Small intestine (tissue), 7 donors: ENCODE measurements at regions not wholly inside any gene's neighbourhood (a gene's known extent, or its start where the extent isn't known, plus 50 kb on each side); places are given as distances from the start of the nearest gene placed in this dataset.

Source experiments
- DNase-seq, 2 donors: peaks; one replicate each; pipeline versions ENCODE4 v3.0.0 to v3.0.0-alpha.2; 2013
- FAIRE-seq: peaks from 2 replicates; lab custom pipeline; 2012; peaks lifted over from hg19 to GRCh38; lab: Jason Lieb, UNC
- H3K27ac ChIP-seq, 3 donors: one replicate each; pipeline ENCODE4 v1.5.1; 2013; ENCODE audit warnings: low read length in 2 of 3, mild to moderate bottlenecking in 2 of 3, control low read depth in 1 of 3, inconsistent platforms in 1 of 3, low read depth in 1 of 3, moderate library complexity in 1 of 3
- H3K27me3 ChIP-seq, 3 donors: one replicate each; pipeline ENCODE4 v1.6.1; 2013; ENCODE audit warnings: low read length in 3 of 3, inconsistent platforms in 1 of 3; ENCODE audit not compliant: control insufficient read depth in 3 of 3, insufficient read depth in 3 of 3
- H3K36me3 ChIP-seq, 3 donors: one replicate each; pipeline ENCODE4 v1.6.1; 2013; ENCODE audit warnings: low read length in 3 of 3, inconsistent platforms in 1 of 3, low read depth in 1 of 3, mild to moderate bottlenecking in 1 of 3, moderate library complexity in 1 of 3; ENCODE audit not compliant: control insufficient read depth in 3 of 3, insufficient read depth in 2 of 3
- H3K4me1 ChIP-seq, 3 donors: one replicate each; pipeline ENCODE4 v1.6.1; 2013; ENCODE audit warnings: low read length in 2 of 3, inconsistent platforms in 1 of 3, low read depth in 1 of 3, mild to moderate bottlenecking in 1 of 3, moderate library complexity in 1 of 3; ENCODE audit not compliant: control insufficient read depth in 3 of 3, insufficient read depth in 2 of 3
- H3K4me3 ChIP-seq, 3 donors: one replicate each; pipeline ENCODE4 v1.5.1; 2013; ENCODE audit warnings: low read length in 3 of 3, control low read depth in 1 of 3, inconsistent platforms in 1 of 3, low read depth in 1 of 3, mild to moderate bottlenecking in 1 of 3, moderate library complexity in 1 of 3
- H3K9me3 ChIP-seq, 2 donors: one replicate each; pipeline ENCODE4 v1.6.1; 2013; ENCODE audit warnings: low read depth in 1 of 2, low read length in 1 of 2; ENCODE audit not compliant: control insufficient read depth in 2 of 2, insufficient read depth in 1 of 2
- WGBS, 3 donors: extraction: QIAGEN DNeasy Blood & Tissue Kit; methylation state at CpG; one replicate each; pipeline ENCODE4 v1.1.7; 2013; 5-methylcytosine and 5-hydroxymethylcytosine counted together
- donor health status: healthy with polysubstance abuse.
- donor health status: control.
- donor health status: control.
- donor health status: Bipolar disorder and iron deficiency.
- donor health status: healthy.

- Histone ChIP-seq H3K36me3 (no peaks in the 10 kb centered on the region), H3K27ac (no peak overlapping the region), H3K9me3 (no peaks in the 10 kb centered on the region), H3K27me3 (peaks cover 0 to 2% (median 0%) of the 10 kb centered on the region in 3 donors), H3K4me1 (no peaks in the 10 kb centered on the region), H3K4me3 (no peak overlapping the region)
- FAIRE-seq = no peak
- DNase-seq = peak; percentile 21 to 39
- 33 to 65% (median 45%) methylated on average over 7 of the region's 7 CpGs for WGBS, 3 donors
Observed at GRCh38 chr11:115939731-115940421, 435.7 kb upstream of the CADM1 start.

GRCh38 chr11:115939104-115939730 lies 435.0 kb upstream of the CADM1 start:
- Histone ChIP-seq H3K4me1 (no peaks in the 10 kb centered on the region), H3K27ac (no peak overlapping the region), H3K27me3 (peaks cover 0 to 2% (median 0%) of the 10 kb centered on the region in 3 donors), H3K36me3 (no peaks in the 10 kb centered on the region), H3K9me3 (no peaks in the 10 kb centered on the region), H3K4me3 (no peak overlapping the region)
- WGBS, 3 donors = 16 to 40% (median 28%) methylated on average over 6 of the region's 6 CpGs
- no peak for DNase-seq
- FAIRE-seq = no peak

GRCh38 chr11:115933564-115933963 lies 429.3 kb upstream of the CADM1 start:
- Histone ChIP-seq H3K4me3 (no peak overlapping the region), H3K36me3 (no peaks in the 10 kb centered on the region), H3K4me1 (no peaks in the 10 kb centered on the region), H3K27me3 (no peaks in the 10 kb centered on the region), H3K9me3 (no peaks in the 10 kb centered on the region), H3K27ac (no peak overlapping the region)
- 85 to 92% (median 92%) methylated on average over 4 of the region's 4 CpGs for WGBS, 3 donors
- DNase-seq = no peak
- no peak for FAIRE-seq

GRCh38 chr11:115931548-115932083 lies 427.4 kb upstream of the CADM1 start:
- no peak for DNase-seq
- Histone ChIP-seq H3K27me3 (no peaks in the 10 kb centered on the region), H3K9me3 (no peaks in the 10 kb centered on the region), H3K4me3 (no peak overlapping the region), H3K4me1 (no peaks in the 10 kb centered on the region), H3K27ac (no peak overlapping the region), H3K36me3 (no peaks in the 10 kb centered on the region)
- no peak for FAIRE-seq
- 68 to 93% (median 90%) methylated on average over 1 of the region's 1 CpG for WGBS, 3 donors

GRCh38 chr11:115930886-115931547 lies 426.8 kb upstream of the CADM1 start:
- Histone ChIP-seq H3K27me3 (no peaks in the 10 kb centered on the region), H3K4me3 (no peak overlapping the region), H3K27ac (no peak overlapping the region), H3K36me3 (no peaks in the 10 kb centered on the region), H3K4me1 (no peaks in the 10 kb centered on the region), H3K9me3 (no peaks in the 10 kb centered on the region)
- DNase-seq = no peak
- WGBS, 3 donors = 60 to 78% (median 63%) methylated on average over 3 of the region's 3 CpGs
- no peak for FAIRE-seq

- DNase-seq (no peak), FAIRE-seq (no peak)
- H3K36me3 ChIP-seq = no peaks in the 10 kb centered on the region
- H3K9me3 ChIP-seq = no peaks in the 10 kb centered on the region
- H3K27ac ChIP-seq = no peak overlapping the region
- 50 to 66% (median 52%) methylated on average over 2 of the region's 2 CpGs for WGBS, 3 donors
- H3K4me1 ChIP-seq = no peaks in the 10 kb centered on the region
- no peak overlapping the region for H3K4me3 ChIP-seq
- H3K27me3 ChIP-seq = no peaks in the 10 kb centered on the region
Observed at GRCh38 chr11:115930291-115930690, 426.1 kb upstream of the CADM1 start.

- FAIRE-seq (no peak), DNase-seq (no peak)
- H3K27me3 ChIP-seq = no peaks in the 10 kb centered on the region
- no peaks in the 10 kb centered on the region for H3K9me3 ChIP-seq
- no peak overlapping the region for H3K4me3 ChIP-seq
- H3K27ac ChIP-seq = no peak overlapping the region
- no peaks in the 10 kb centered on the region for H3K4me1 ChIP-seq
- no peaks in the 10 kb centered on the region for H3K36me3 ChIP-seq
- WGBS, 3 donors = 75 to 84% (median 77%) methylated on average over 6 of the region's 6 CpGs
Observed at GRCh38 chr11:115929618-115930129, 425.5 kb upstream of the CADM1 start.

GRCh38 chr11:115928811-115929210 lies 424.6 kb upstream of the CADM1 start:
- Histone ChIP-seq H3K27me3 (no peaks in the 10 kb centered on the region), H3K4me1 (no peaks in the 10 kb centered on the region), H3K36me3 (no peaks in the 10 kb centered on the region), H3K4me3 (no peak overlapping the region), H3K9me3 (no peaks in the 10 kb centered on the region), H3K27ac (no peak overlapping the region)
- WGBS, 3 donors = 81 to 88% (median 85%) methylated on average over 2 of the region's 2 CpGs
- no peak for FAIRE-seq
- DNase-seq = no peak
